ENCODE measurements at regions not wholly inside any gene's neighbourhood (a gene's known extent, or its start where the extent isn't known, plus 50 kb on each side); places are given as distances from the start of the nearest gene placed in this dataset.
"Not testable (repeated sequence)": the region's sequence is repeated elsewhere in the genome, so short reads cannot be mapped to it uniquely, and the experiment has no call there.

DNA sequence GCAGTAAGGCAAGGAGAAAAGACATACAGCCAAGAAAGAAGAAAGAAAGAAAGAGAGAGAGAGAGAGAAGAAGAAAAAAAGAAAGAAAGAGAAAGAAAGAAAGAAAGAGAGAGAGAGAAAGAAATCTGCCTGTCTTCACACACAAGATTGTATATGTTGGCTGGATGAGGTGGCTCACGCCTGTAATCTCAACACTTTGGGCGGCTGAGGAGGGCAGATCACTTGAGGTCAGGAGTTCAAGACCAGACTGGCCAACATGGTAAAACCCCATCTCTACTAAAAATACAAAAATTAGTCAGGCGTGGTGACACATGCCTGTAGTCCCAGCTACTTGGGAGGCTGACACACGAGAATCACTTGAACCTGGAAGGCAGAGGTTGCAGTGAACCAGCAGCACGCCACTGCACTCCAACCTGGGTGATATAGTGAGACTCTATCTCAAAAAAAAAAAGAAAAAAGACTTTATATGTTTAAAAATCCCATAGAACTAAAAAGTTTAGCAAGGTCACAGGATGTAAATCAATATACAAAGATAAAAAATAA, 89.0 kb downstream of the C9orf50 start:
- POLR2A ChIA-PET; CTCF ChIA-PET; H3K36me3 Mint-ChIP-seq (ENCODE audit: low read depth); H3K4me3 Mint-ChIP-seq; DNase-seq; H3K27ac Mint-ChIP-seq; H3K4me1 Mint-ChIP-seq: not testable (repeated sequence)
- Mint-ChIP-seq H3K27me3 (peaks cover 20% of the 10 kb centered on the region), H3K9me3 (peaks cover 18% of the 10 kb centered on the region)

DNA sequence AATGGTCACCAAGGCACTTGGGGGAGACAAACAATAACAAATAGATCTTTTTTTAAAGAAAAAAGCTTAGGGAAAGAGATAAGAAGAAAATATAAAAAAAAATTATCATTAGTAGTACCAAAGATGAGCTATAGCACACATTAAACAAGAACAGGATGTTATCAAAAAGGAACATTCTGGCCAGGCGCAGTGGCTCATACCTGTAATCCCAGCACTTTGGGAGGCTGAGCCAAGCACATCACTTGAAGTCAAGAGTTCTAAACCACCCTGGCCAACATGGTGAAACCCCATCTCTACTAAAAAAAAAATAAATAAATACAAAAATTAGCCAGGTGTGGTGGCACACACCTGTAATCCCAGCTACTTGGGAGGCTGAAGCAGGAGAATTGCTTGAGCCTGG, 92.9 kb downstream of the C9orf50 start:
- H3K4me3 Mint-ChIP-seq; DNase-seq; POLR2A ChIA-PET; H3K4me1 Mint-ChIP-seq; H3K36me3 Mint-ChIP-seq (ENCODE audit: low read depth); H3K27ac Mint-ChIP-seq: not testable (repeated sequence)
- Mint-ChIP-seq H3K27me3 (peaks cover 28% of the 10 kb centered on the region), H3K9me3 (peaks cover 22% of the 10 kb centered on the region)
- CTCF ChIA-PET, result interaction anchor here (1.6 kb wide), 1 partner anchor 386 kb away, joined by 5 read pairs; no protein-coding TSS in a partner anchor

DNA sequence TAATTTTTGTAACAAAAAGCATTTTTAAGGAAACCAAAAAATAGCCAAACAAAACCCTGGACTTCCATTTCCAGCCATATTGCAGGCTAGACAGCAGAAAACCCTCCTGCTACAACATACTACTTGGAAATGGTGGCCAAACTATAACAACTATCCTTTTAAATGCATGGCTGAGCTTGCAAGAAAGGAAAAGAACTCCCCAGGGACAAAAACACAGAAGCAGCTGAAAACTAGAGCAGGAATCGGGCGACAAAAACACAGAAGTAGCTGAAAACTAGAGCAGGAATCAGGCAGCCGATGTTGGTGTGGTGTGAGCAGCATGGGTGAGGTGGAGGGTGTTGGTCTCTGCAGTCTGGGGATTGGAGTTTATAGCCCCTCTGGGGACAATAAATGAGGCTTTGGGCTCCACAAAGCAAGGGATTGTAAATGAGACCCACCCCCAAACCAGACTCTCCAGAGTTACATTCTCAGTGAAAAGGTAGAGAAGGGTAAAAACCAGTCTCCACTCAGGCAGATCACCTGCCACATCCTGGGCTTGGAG, 95.2 kb downstream of the C9orf50 start:
- DNase-seq, result no peak
- Mint-ChIP-seq H3K4me1 (peaks cover 6% of the 10 kb centered on the region), H3K27ac (no peak overlapping the region), H3K4me3 (no peak overlapping the region), H3K27me3 (peaks cover 20% of the 10 kb centered on the region), H3K9me3 (peaks cover 17% of the 10 kb centered on the region), H3K36me3 (ENCODE audit: low read depth) (peaks cover 2% of the 10 kb centered on the region)
- CTCF ChIA-PET, result no interaction called here
- POLR2A ChIA-PET, result no interaction called here

- Mint-ChIP-seq H3K4me1 (peaks cover 1% of the 10 kb centered on the region), H3K27me3 (peaks cover 16% of the 10 kb centered on the region), H3K4me3 (no peak overlapping the region), H3K36me3 (ENCODE audit: low read depth) (peaks cover 2% of the 10 kb centered on the region), H3K9me3 (peaks cover 12% of the 10 kb centered on the region), H3K27ac (no peak overlapping the region)
- CTCF ChIA-PET, result no interaction called here
- POLR2A ChIA-PET, result no interaction called here
- DNase-seq, result no peak
These were observed 96.2 kb downstream of the C9orf50 start for GRCh38 chr9:129524582-129525270.

DNA sequence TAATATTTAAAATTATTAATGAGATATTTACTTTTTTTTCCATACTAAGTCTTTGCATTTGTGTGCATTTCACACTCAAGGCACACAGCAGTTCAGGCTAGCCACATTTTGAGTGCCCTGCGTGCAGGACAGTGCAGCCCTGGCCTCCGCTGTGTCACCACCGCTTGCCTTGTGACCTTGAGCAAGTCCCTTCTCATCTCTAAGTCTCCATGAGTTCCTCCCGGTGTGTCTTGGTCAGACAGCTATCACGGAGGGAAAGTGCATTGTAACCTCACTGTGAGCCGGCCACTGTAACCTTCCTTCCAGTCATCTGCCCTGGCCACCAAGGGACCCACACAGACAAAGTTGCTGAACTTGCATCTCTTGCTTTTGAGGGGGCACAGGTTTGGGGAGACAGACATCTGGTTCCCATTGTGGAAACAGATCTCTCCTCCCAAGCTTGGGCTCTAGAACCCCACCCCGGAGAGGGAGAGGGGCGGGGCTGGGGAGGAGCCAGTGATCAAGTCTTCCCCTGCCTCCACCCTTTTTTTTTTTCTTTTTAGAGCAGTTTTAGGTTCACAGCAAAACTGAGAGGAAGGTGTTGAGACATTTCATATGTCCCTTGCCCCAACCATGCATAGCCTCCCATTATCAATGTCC, 96.8 kb downstream of the C9orf50 start:
- H3K27ac Mint-ChIP-seq, result no peak overlapping the region
- CTCF ChIA-PET, result interaction anchor here (0.5 kb wide), 1 partner anchor 294 kb away, joined by 3 read pairs; no protein-coding TSS in a partner anchor
- no peak overlapping the region for H3K4me3 Mint-ChIP-seq
- DNase-seq, result no peak
- H3K27me3 Mint-ChIP-seq, result peaks cover 14% of the 10 kb centered on the region
- H3K36me3 Mint-ChIP-seq (ENCODE audit: low read depth), result peaks cover 2% of the 10 kb centered on the region
- H3K4me1 Mint-ChIP-seq, result no peaks in the 10 kb centered on the region
- POLR2A ChIA-PET, result interaction anchor here (0.7 kb wide), 1 partner anchor 1933 kb away, joined by 3 read pairs; no protein-coding TSS in a partner anchor
- H3K9me3 Mint-ChIP-seq, result peaks cover 11% of the 10 kb centered on the region

- no peaks in the 10 kb centered on the region for H3K4me1 Mint-ChIP-seq
- CTCF ChIA-PET, result no interaction called here
- no peaks in the 10 kb centered on the region for H3K36me3 Mint-ChIP-seq (ENCODE audit: low read depth)
- H3K27ac Mint-ChIP-seq, result no peak overlapping the region
- POLR2A ChIA-PET, result no interaction called here
- H3K27me3 Mint-ChIP-seq, result peaks cover 15% of the 10 kb centered on the region
- no peak for DNase-seq
- peaks cover 10% of the 10 kb centered on the region for H3K9me3 Mint-ChIP-seq
- H3K4me3 Mint-ChIP-seq, result no peak overlapping the region
These were observed 98.5 kb downstream of the C9orf50 start for GRCh38 chr9:129522351-129522750.

- ChIA-PET POLR2A (no interaction called here), CTCF (interaction anchor here (1.2 kb wide), 1 partner anchor 104 kb away, joined by 3 read pairs; no protein-coding TSS in a partner anchor)
- Mint-ChIP-seq H3K36me3 (ENCODE audit: low read depth) (peaks cover 3% of the 10 kb centered on the region), H3K4me3 (no peak overlapping the region), H3K27ac (no peak overlapping the region), H3K4me1 (no peaks in the 10 kb centered on the region), H3K9me3 (peaks cover 9% of the 10 kb centered on the region), H3K27me3 (peaks cover 14% of the 10 kb centered on the region)
- no peak for DNase-seq
These were observed 100.8 kb downstream of the C9orf50 start for GRCh38 chr9:129520082-129520481.

DNA sequence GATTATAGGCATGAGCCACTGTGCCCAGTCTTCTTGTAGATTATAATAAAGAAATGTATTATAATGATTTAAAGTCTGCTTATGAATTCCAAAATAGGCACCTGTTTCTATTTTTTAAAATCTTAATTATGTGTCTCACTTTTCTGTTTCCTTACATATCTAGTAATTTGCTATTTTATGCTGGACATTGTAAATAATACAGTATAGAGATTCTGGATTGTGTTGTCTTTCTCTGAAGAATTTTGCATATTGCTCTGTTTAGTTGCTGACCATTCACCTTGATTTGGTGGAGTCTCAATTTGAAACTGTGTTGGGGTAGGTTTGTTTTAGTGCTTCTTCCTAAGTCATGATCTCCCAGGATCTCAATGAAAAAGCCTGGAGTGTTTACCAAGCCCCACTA, 102.8 kb downstream of the C9orf50 start:
- Mint-ChIP-seq H3K27ac (no peak overlapping the region), H3K36me3 (ENCODE audit: low read depth) (peaks cover 8% of the 10 kb centered on the region), H3K4me3 (no peak overlapping the region), H3K4me1 (no peaks in the 10 kb centered on the region), H3K27me3 (peaks cover 8% of the 10 kb centered on the region), H3K9me3 (peaks cover 18% of the 10 kb centered on the region)
- ChIA-PET POLR2A (no interaction called here), CTCF (no interaction called here)
- DNase-seq, result no peak

DNA sequence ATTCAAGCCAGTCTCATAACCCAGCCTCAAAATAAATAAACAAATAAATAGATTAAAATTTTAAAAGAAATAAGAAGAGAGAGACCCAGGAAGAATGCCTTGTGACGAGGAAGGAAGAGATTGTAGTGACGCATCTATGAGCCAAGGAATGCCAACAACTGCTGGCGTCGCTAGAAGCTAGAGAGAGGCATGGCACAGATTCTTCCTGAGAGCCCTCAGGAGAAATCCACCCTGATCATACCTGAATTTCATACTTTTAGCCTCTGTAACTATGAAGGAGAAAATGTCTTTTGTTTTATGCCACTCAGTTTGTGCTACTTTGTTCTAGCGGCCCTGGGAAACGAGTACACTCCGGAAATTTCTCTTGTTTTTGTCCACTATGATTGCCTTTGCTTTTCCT, 103.9 kb downstream of the C9orf50 start:
- ChIA-PET POLR2A (no interaction called here), CTCF (no interaction called here)
- Mint-ChIP-seq H3K27me3 (peaks cover 7% of the 10 kb centered on the region), H3K4me1 (no peaks in the 10 kb centered on the region), H3K36me3 (ENCODE audit: low read depth) (peaks cover 8% of the 10 kb centered on the region), H3K27ac (no peak overlapping the region), H3K9me3 (peaks cover 22% of the 10 kb centered on the region), H3K4me3 (no peak overlapping the region)
- DNase-seq, result no peak

DNA sequence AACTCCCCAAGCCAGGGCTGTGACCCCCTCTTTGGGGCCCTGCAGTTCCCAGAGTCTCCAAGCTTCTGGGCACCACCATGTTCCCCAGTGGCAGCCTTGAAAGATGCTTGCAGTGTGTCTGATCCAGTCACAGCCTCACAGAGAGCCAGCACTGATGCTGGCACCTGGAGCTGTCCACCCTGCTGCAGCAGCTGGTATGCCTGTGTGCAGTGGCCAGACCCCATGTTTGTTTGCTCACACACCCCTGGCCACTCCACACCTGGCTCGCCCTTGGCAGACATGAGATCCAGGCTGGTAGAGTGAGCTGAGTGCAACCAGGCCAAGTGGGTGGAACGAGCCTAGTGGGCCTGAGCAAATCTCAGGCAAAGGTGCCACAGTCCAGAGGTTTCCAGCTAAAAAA, 106.0 kb downstream of the C9orf50 start:
- peaks cover 22% of the 10 kb centered on the region for H3K9me3 Mint-ChIP-seq
- CTCF ChIA-PET, result interaction anchor here (0.7 kb wide), 1 partner anchor 110 kb away, joined by 3 read pairs; no protein-coding TSS in a partner anchor
- H3K4me3 Mint-ChIP-seq, result no peak overlapping the region
- H3K27me3 Mint-ChIP-seq, result peaks cover 8% of the 10 kb centered on the region
- no peak for DNase-seq
- no peak overlapping the region for H3K27ac Mint-ChIP-seq
- H3K36me3 Mint-ChIP-seq (ENCODE audit: low read depth), result peaks cover 8% of the 10 kb centered on the region
- no peaks in the 10 kb centered on the region for H3K4me1 Mint-ChIP-seq
- POLR2A ChIA-PET, result interaction anchor here (1.0 kb wide), 1 partner anchor 18 kb away, joined by 3 read pairs; no protein-coding TSS in a partner anchor

- H3K36me3 Mint-ChIP-seq (ENCODE audit: low read depth), result peaks cover 8% of the 10 kb centered on the region
These were observed 106.4 kb downstream of the C9orf50 start for GRCh38 chr9:129514497-129514867.

GRCh38 chr9:129513856-129514496, 106.9 kb downstream of the C9orf50 start:
- Mint-ChIP-seq H3K4me3 (no peak overlapping the region), H3K9me3 (peaks cover 22% of the 10 kb centered on the region), H3K4me1 (no peaks in the 10 kb centered on the region), H3K27me3 (peaks cover 12% of the 10 kb centered on the region), H3K36me3 (ENCODE audit: low read depth) (peaks cover 8% of the 10 kb centered on the region), H3K27ac (no peak overlapping the region)
- ChIA-PET POLR2A (interaction anchor here (1.0 kb wide), 1 partner anchor 18 kb away, joined by 3 read pairs; no protein-coding TSS in a partner anchor), CTCF (no interaction called here)
- no peak for DNase-seq

More at GRCh38 chr9:129514497-129514867, 106.4 kb downstream of the C9orf50 start:
- Mint-ChIP-seq H3K4me3 (no peak overlapping the region), H3K27me3 (peaks cover 10% of the 10 kb centered on the region), H3K9me3 (peaks cover 22% of the 10 kb centered on the region), H3K27ac (no peak overlapping the region), H3K4me1 (no peaks in the 10 kb centered on the region)
- no peak for DNase-seq
- POLR2A ChIA-PET, result interaction anchor here (1.0 kb wide), 1 partner anchor 18 kb away, joined by 3 read pairs; no protein-coding TSS in a partner anchor
- CTCF ChIA-PET, result no interaction called here

- Mint-ChIP-seq H3K9me3 (peaks cover 22% of the 10 kb centered on the region), H3K4me3 (no peak overlapping the region), H3K27ac (no peak overlapping the region), H3K27me3 (peaks cover 12% of the 10 kb centered on the region), H3K4me1 (no peaks in the 10 kb centered on the region), H3K36me3 (ENCODE audit: low read depth) (peaks cover 8% of the 10 kb centered on the region)
- POLR2A ChIA-PET, result no interaction called here
- no peak for DNase-seq
- CTCF ChIA-PET, result no interaction called here
These were observed 107.6 kb downstream of the C9orf50 start for GRCh38 chr9:129513282-129513681.

Data from activated CD4-positive, alpha-beta memory T cell treated with anti-CD3 and anti-CD28 coated beads, Interleukin-2, amount 10 ng/mL, durations not matched to agents 7 days and 5 days (primary cell).